GM23338 (cell line): ENCODE measurements at regions not wholly inside any gene's neighbourhood (a gene's known extent, or its start where the extent isn't known, plus 50 kb on each side); places are given as distances from the start of the nearest gene placed in this dataset.

Source experiments
- EZH2 ChIP-seq: fragments of 200-600 bp; sonication (generic); IDR thresholded peaks from one replicate; pipeline ENCODE4 v1.8.0; 2017; ENCODE audit warnings: antibody characterized with exemption, mild to moderate bottlenecking, low read depth; ENCODE audit not compliant: unreplicated experiment
- EZH2phosphoT487 ChIP-seq: fragments of 200-600 bp; sonication (generic); IDR thresholded peaks from one replicate; pipeline ENCODE4 v1.8.1; 2018; ENCODE audit warnings: antibody characterized with exemption; ENCODE audit not compliant: unreplicated experiment
- ZNF462 ChIP-seq: fragments of 250-450 bp; sonication (Bioruptor Pico); IDR thresholded peaks from 2 replicates; pipeline ENCODE4 v1.5.0; 2020; ENCODE audit warnings: mild to moderate bottlenecking, moderate library complexity
- TF ChIP-seq, protein P1 (sequence below), 2 experiments: fragments of 200-600 bp in 1 of 2; sonication (generic) in 1 of 2; conservative IDR thresholded peaks; 2 replicates each; pipeline versions ENCODE4 v1.5.1 to v1.6.1; 2016 to 2017; ENCODE audit warnings: antibody characterized with exemption in 2 of 2, low read depth in 2 of 2, mild to moderate bottlenecking in 2 of 2, moderate library complexity in 1 of 2

DNA sequence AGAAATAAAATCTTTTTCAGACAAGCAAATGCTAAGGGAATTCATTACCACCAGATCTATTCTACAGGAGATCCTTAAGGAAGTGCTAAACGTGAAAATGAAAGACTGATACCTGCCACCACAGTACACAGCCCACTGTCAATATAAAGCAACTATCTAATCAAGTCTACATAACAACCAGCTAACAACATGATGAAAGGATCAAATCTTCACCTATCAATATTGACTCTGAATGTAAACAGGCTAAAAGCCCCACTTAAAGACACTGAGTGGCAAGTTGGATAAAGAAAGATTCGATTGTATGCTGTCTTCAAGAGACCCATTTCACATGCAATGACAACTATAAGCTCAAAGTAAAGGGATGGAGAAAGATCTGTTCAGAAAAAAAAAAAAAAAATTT lies 492.4 kb downstream of the COL11A1 start:
- TF ChIP-seq, protein P1, sequence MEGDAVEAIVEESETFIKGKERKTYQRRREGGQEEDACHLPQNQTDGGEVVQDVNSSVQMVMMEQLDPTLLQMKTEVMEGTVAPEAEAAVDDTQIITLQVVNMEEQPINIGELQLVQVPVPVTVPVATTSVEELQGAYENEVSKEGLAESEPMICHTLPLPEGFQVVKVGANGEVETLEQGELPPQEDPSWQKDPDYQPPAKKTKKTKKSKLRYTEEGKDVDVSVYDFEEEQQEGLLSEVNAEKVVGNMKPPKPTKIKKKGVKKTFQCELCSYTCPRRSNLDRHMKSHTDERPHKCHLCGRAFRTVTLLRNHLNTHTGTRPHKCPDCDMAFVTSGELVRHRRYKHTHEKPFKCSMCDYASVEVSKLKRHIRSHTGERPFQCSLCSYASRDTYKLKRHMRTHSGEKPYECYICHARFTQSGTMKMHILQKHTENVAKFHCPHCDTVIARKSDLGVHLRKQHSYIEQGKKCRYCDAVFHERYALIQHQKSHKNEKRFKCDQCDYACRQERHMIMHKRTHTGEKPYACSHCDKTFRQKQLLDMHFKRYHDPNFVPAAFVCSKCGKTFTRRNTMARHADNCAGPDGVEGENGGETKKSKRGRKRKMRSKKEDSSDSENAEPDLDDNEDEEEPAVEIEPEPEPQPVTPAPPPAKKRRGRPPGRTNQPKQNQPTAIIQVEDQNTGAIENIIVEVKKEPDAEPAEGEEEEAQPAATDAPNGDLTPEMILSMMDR (conservative IDR thresholded peaks at IDR 0.05; ENCODE audit: low read depth in 2 of 2) = no peak
- TF ChIP-seq EZH2 (no peak), ZNF462 (CRISPR knock-in tag) (no peak), EZH2phosphoT487 (no peak)
